Activated T-helper 17 cell treated with anti-CD3 and anti-CD28 coated beads, Interleukin-2, amount 50 U/mL, for 72 hours (primary cell): ENCODE measurements at regions not wholly inside any gene's neighbourhood (a gene's known extent, or its start where the extent isn't known, plus 50 kb on each side); places are given as distances from the start of the nearest gene placed in this dataset.
"Not testable (repeated sequence)": the region's sequence is repeated elsewhere in the genome, so short reads cannot be mapped to it uniquely, and the experiment has no call there.

Source experiments
- ATAC-seq: fragments of 150-1000 bp; cut with Tn5 transposase; replicated peaks from 2 replicates; pipeline ENCODE4 v1.10.0; 2021; ENCODE audit warnings: mild to moderate bottlenecking, moderate library complexity
- H3K27ac Mint-ChIP-seq: one replicate; pipeline ENCODE4 v1.8.0; 2022; ENCODE audit warnings: mixed read lengths
- H3K27me3 Mint-ChIP-seq: one replicate; pipeline ENCODE4 v1.8.0; 2022; ENCODE audit warnings: mixed read lengths
- H3K36me3 Mint-ChIP-seq: one replicate; pipeline ENCODE4 v1.8.0; 2022; ENCODE audit warnings: low read depth, mild to moderate bottlenecking, mixed read lengths
- H3K4me1 Mint-ChIP-seq: one replicate; pipeline ENCODE4 v1.8.0; 2022; ENCODE audit warnings: mixed read lengths
- H3K4me3 Mint-ChIP-seq: one replicate; pipeline ENCODE4 v1.8.0; 2022; ENCODE audit warnings: mild to moderate bottlenecking, mixed read lengths
- H3K9me3 Mint-ChIP-seq: one replicate; pipeline ENCODE4 v1.8.0; 2022; ENCODE audit warnings: mixed read lengths

- Mint-ChIP-seq H3K36me3 (no peaks in the 10 kb centered on the region), H3K27ac (no peak overlapping the region), H3K9me3 (no peaks in the 10 kb centered on the region), H3K27me3 (no peaks in the 10 kb centered on the region), H3K4me1 (no peaks in the 10 kb centered on the region), H3K4me3 (no peak overlapping the region)
- ATAC-seq: no peak
Observed at GRCh38 chr3:94379264-94379663, 316.4 kb downstream of the NSUN3 start.

- H3K9me3 Mint-ChIP-seq: no peaks in the 10 kb centered on the region
- no peak for ATAC-seq
- H3K27me3 Mint-ChIP-seq: no peaks in the 10 kb centered on the region
- no peak overlapping the region for H3K4me3 Mint-ChIP-seq
- H3K27ac Mint-ChIP-seq: no peak overlapping the region
- H3K4me1 Mint-ChIP-seq: no peaks in the 10 kb centered on the region
- H3K36me3 Mint-ChIP-seq: no peaks in the 10 kb centered on the region
Observed at GRCh38 chr3:94394885-94395284, 332.0 kb downstream of the NSUN3 start.

GRCh38 chr3:94395851-94396250 is 333.0 kb downstream of the NSUN3 start:
- no peak for ATAC-seq
- no peak overlapping the region for H3K4me3 Mint-ChIP-seq
- no peaks in the 10 kb centered on the region for H3K27me3 Mint-ChIP-seq
- H3K36me3 Mint-ChIP-seq: no peaks in the 10 kb centered on the region
- no peaks in the 10 kb centered on the region for H3K4me1 Mint-ChIP-seq
- H3K9me3 Mint-ChIP-seq: no peaks in the 10 kb centered on the region
- no peak overlapping the region for H3K27ac Mint-ChIP-seq

- no peaks in the 10 kb centered on the region for H3K36me3 Mint-ChIP-seq
Observed at GRCh38 chr3:94398036-94398435, 335.2 kb downstream of the NSUN3 start.

GRCh38 chr3:94401466-94401865 is 338.6 kb downstream of the NSUN3 start:
- Mint-ChIP-seq H3K27me3 (no peaks in the 10 kb centered on the region), H3K36me3 (no peaks in the 10 kb centered on the region), H3K4me1 (no peaks in the 10 kb centered on the region), H3K27ac (no peak overlapping the region), H3K9me3 (peaks cover 6% of the 10 kb centered on the region), H3K4me3 (no peak overlapping the region)
- no peak for ATAC-seq

More at GRCh38 chr3:94398036-94398435, 335.2 kb downstream of the NSUN3 start:
- Mint-ChIP-seq H3K9me3 (peaks cover 3% of the 10 kb centered on the region), H3K27ac (no peak overlapping the region), H3K4me3 (no peak overlapping the region), H3K4me1 (no peaks in the 10 kb centered on the region), H3K27me3 (no peaks in the 10 kb centered on the region)
- no peak for ATAC-seq

GRCh38 chr3:94402126-94402525 is 339.3 kb downstream of the NSUN3 start:
- ATAC-seq: no peak
- Mint-ChIP-seq H3K4me3 (no peak overlapping the region), H3K9me3 (peaks cover 6% of the 10 kb centered on the region), H3K27me3 (no peaks in the 10 kb centered on the region), H3K36me3 (no peaks in the 10 kb centered on the region), H3K27ac (no peak overlapping the region), H3K4me1 (no peaks in the 10 kb centered on the region)

- Mint-ChIP-seq H3K4me3 (no peak overlapping the region), H3K36me3 (no peaks in the 10 kb centered on the region)
- ATAC-seq: no peak
Observed at GRCh38 chr3:94405258-94406035, 342.6 kb downstream of the NSUN3 start.

GRCh38 chr3:94406595-94406994 is 343.7 kb downstream of the NSUN3 start:
- ATAC-seq: no peak
- H3K4me3 Mint-ChIP-seq: no peak overlapping the region
- H3K36me3 Mint-ChIP-seq: no peaks in the 10 kb centered on the region
- H3K9me3 Mint-ChIP-seq: peaks cover 6% of the 10 kb centered on the region
- no peaks in the 10 kb centered on the region for H3K4me1 Mint-ChIP-seq
- no peak overlapping the region for H3K27ac Mint-ChIP-seq
- no peaks in the 10 kb centered on the region for H3K27me3 Mint-ChIP-seq

More at GRCh38 chr3:94405258-94406035, 342.6 kb downstream of the NSUN3 start:
- no peak overlapping the region for H3K27ac Mint-ChIP-seq
- H3K4me1 Mint-ChIP-seq: no peaks in the 10 kb centered on the region
- peaks cover 6% of the 10 kb centered on the region for H3K9me3 Mint-ChIP-seq
- no peaks in the 10 kb centered on the region for H3K27me3 Mint-ChIP-seq

GRCh38 chr3:94412936-94413335 is 350.1 kb downstream of the NSUN3 start:
- not testable (repeated sequence) for H3K4me1 Mint-ChIP-seq, H3K9me3 Mint-ChIP-seq, H3K36me3 Mint-ChIP-seq, H3K27me3 Mint-ChIP-seq, H3K27ac Mint-ChIP-seq, ATAC-seq, H3K4me3 Mint-ChIP-seq

GRCh38 chr3:94413336-94414108 is 350.7 kb downstream of the NSUN3 start:
- no peak for ATAC-seq
- Mint-ChIP-seq H3K36me3 (no peaks in the 10 kb centered on the region), H3K27ac (no peak overlapping the region), H3K9me3 (peaks cover 1% of the 10 kb centered on the region), H3K27me3 (no peaks in the 10 kb centered on the region), H3K4me1 (no peaks in the 10 kb centered on the region), H3K4me3 (no peak overlapping the region)

GRCh38 chr3:94414418-94414817 is 351.6 kb downstream of the NSUN3 start:
- Mint-ChIP-seq H3K9me3 (peaks cover 9% of the 10 kb centered on the region), H3K4me3 (no peak overlapping the region), H3K27me3 (no peaks in the 10 kb centered on the region), H3K27ac (no peak overlapping the region), H3K4me1 (no peaks in the 10 kb centered on the region), H3K36me3 (no peaks in the 10 kb centered on the region)
- ATAC-seq: no peak

GRCh38 chr3:94416768-94417167 is 353.9 kb downstream of the NSUN3 start:
- no peaks in the 10 kb centered on the region for H3K27me3 Mint-ChIP-seq
- H3K4me3 Mint-ChIP-seq: no peak overlapping the region
- H3K27ac Mint-ChIP-seq: no peak overlapping the region
- peaks cover 14% of the 10 kb centered on the region for H3K9me3 Mint-ChIP-seq
- ATAC-seq: no peak
- no peaks in the 10 kb centered on the region for H3K36me3 Mint-ChIP-seq
- no peaks in the 10 kb centered on the region for H3K4me1 Mint-ChIP-seq

GRCh38 chr3:94417963-94418455 is 355.1 kb downstream of the NSUN3 start:
- no peak for ATAC-seq
- no peaks in the 10 kb centered on the region for H3K27me3 Mint-ChIP-seq
- H3K4me3 Mint-ChIP-seq: no peak overlapping the region
- no peaks in the 10 kb centered on the region for H3K36me3 Mint-ChIP-seq
- no peak overlapping the region for H3K27ac Mint-ChIP-seq
- peaks cover 15% of the 10 kb centered on the region for H3K9me3 Mint-ChIP-seq
- H3K4me1 Mint-ChIP-seq: no peaks in the 10 kb centered on the region

GRCh38 chr3:94420931-94421330 is 358.1 kb downstream of the NSUN3 start:
- H3K4me1 Mint-ChIP-seq: no peaks in the 10 kb centered on the region
- H3K27me3 Mint-ChIP-seq: no peaks in the 10 kb centered on the region
- no peaks in the 10 kb centered on the region for H3K36me3 Mint-ChIP-seq
- H3K4me3 Mint-ChIP-seq: no peak overlapping the region
- no peak for ATAC-seq
- H3K9me3 Mint-ChIP-seq: peaks cover 15% of the 10 kb centered on the region
- H3K27ac Mint-ChIP-seq: no peak overlapping the region

GRCh38 chr3:94423578-94423977 is 360.7 kb downstream of the NSUN3 start:
- Mint-ChIP-seq H3K4me3 (no peak overlapping the region), H3K27me3 (no peaks in the 10 kb centered on the region), H3K27ac (no peak overlapping the region), H3K4me1 (no peaks in the 10 kb centered on the region), H3K36me3 (no peaks in the 10 kb centered on the region), H3K9me3 (peaks cover 17% of the 10 kb centered on the region)
- ATAC-seq: no peak
